Ovary (tissue), 7 donors: ENCODE measurements at regions not wholly inside any gene's neighbourhood (a gene's known extent, or its start where the extent isn't known, plus 50 kb on each side); places are given as distances from the start of the nearest gene placed in this dataset.
A peak's percentile ranks its signal among the peaks of the same experiment; 100 is the strongest.

ENCODE experiments used
- DNase-seq, 5 donors: peaks; one replicate each; pipeline ENCODE4 v3.0.0-alpha.2; 2019 to 2020
- H3K27ac ChIP-seq, 2 donors: fragments of 200-600 bp; one replicate each; pipeline versions ENCODE4 v1.5.1 to v1.8.0; 2019 to 2022
- H3K27me3 ChIP-seq: fragments of 200-600 bp; one replicate; pipeline ENCODE4 v1.8.0; 2022
- H3K36me3 ChIP-seq: fragments of 200-600 bp; sonication (generic); one replicate; pipeline ENCODE4 v1.5.1; 2019
- H3K4me1 ChIP-seq: one replicate; pipeline ENCODE4 v1.8.1; 2013; ENCODE audit warnings: mild to moderate bottlenecking, moderate library complexity; ENCODE audit not compliant: insufficient read depth
- H3K4me3 ChIP-seq: fragments of 200-600 bp; sonication (generic); one replicate; pipeline ENCODE4 v1.5.1; 2017
- H3K9me3 ChIP-seq, 2 donors: fragments of 200-600 bp in 1 of 2; sonication (generic) in 1 of 2; one replicate each; pipeline versions ENCODE4 v1.5.1 to v1.8.1; 2013 to 2019; ENCODE audit warnings: mild to moderate bottlenecking in 1 of 2, moderate library complexity in 1 of 2
- EP300 ChIP-seq: sonication (generic); formaldehyde crosslinking; IDR thresholded peaks from one replicate; pipeline ENCODE4 v1.6.1; 2017; ENCODE audit warnings: antibody characterized with exemption
- POLR2A ChIP-seq: fragments of 450-650 bp; IDR thresholded peaks from one replicate; pipeline ENCODE4 v1.6.1; 2017; ENCODE audit warnings: antibody characterized with exemption, mild to moderate bottlenecking, moderate library complexity
- WGBS, 3 donors: extraction: QIAGEN DNeasy Blood & Tissue Kit in 1 of 3; methylation state at CpG; one replicate each; pipeline versions ENCODE4 v1.1.5 to v1.1.7; 2013 to 2017; 5-methylcytosine and 5-hydroxymethylcytosine counted together
- intact Hi-C, 4 donors: fragments of 100-400 bp; cut with DNase I; formaldehyde crosslinking; loops; one replicate each; pipeline versions ENCODE4 v1.11.0 to v1.15.1; 2022 to 2023
- TF ChIP-seq, protein P1 (sequence below), 3 donors: fragments of 450-650 bp in 2 of 3; fragments of 200-600 bp in 1 of 3; IDR thresholded peaks; one replicate each; pipeline versions ENCODE4 v1.5.1 to v1.8.0; 2016 to 2022; ENCODE audit warnings: antibody characterized with exemption in 3 of 3, mild to moderate bottlenecking in 1 of 3
- donor health status: DM: no; HTN: no; CAD: no; lungs with moderate emphysema.
- donor health status: DM: no; HTN: no; CAD: no.
- donor health status: Bipolar disorder and iron deficiency.
- donor health status: DM: no; HTN: no; CAD: no.
- donor health status: DM: yes; HTN: yes; CAD: no.

DNA sequence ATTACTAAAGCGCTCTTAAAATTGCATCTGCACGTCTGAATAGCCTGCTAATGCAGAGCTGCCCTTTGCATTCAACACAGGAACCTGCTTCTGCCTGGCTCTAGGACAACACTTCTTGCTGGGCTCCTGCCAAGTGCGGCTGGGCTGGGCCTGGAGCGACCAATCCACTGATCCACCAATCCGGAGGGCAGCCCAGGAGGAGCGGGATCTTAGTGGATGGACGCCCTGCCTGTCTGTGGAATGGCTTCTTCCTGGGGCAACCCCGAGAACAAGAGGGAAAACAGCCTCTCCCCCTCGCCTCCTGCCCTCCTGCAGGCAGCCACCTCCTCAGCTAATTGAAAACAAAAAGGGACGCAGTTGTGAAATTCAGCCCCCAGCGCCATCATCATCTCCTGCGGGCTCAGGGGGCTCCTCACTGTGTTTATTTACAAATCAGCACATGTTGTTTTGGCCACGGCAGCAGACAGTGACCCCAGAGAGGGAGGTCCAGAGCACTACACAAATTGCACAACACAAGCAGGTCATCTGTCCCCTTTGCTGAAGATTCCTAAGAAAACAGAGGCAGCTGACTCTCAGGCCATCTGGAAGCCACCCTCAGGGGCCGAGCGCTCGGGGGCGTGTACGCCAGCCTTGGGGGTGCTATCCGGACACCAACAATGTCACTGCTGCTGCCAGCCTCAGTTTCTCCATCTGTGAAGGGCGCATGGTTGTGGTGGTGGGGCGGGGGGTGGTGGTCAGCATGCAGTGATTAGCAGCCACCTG, 57.3 kb downstream of the GADD45G start:
- intact Hi-C loops = loop anchor here in 1 of 4 donors (10.0 kb wide), 1 partner anchor 57 kb away; the partner anchor contains the start of gene GADD45G

DNA sequence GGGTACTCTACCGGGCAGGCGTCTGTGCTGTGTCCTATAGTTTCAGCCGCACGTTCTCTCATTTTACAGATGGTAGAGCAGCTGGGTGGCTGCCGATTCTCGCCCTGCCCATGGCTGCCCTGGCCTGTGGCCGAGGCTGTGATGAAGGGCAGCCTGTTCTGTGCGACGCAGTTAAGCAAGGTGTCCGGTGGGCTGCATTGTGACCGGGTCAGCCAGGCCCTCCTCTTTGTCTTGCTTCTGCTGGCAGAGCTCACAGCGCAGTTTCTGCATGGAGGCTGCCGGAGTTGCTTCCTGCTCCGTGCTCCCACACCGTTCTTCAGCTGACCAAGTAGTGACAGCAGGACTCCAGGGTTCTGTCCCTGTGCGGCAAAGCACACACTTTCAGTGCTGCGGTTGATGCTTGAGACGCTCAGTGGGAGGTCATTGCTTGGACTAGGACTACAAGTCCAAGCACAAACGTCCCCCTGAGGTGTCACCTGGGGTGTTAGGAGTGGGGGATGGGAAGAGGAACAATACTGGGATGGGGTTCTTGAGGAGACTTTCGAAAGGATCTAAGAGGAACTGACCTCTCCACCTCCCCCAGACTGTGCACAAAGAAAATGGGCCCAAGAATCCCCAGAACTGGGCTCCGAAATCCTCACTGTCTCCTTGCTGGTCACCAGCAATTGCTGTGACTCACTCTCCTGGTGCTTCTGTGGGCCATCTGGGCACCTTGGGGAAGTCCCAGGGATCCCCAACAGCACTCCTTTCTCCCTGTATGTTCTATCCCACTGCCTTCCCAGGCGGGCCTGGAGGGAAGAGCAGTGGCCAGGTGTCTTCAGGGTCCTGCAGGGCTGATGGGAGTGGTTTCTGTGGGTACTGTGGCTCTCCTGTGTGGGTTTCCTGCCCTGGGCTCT, 58.2 kb downstream of the GADD45G start:
- intact Hi-C loops = loop anchor here in 1 of 4 donors (10.0 kb wide), 1 partner anchor 58 kb away; the partner anchor contains the start of gene GADD45G
- no peaks in the 10 kb centered on the region for H3K36me3 ChIP-seq
- no peak overlapping the region for H3K4me3 ChIP-seq
- no peaks in the 10 kb centered on the region for H3K27me3 ChIP-seq
- peak in 1 of 5 donors; percentile 40 for DNase-seq
- WGBS, 3 donors = 63 to 79% (median 69%) methylated on average over 22 of the region's 22 CpGs
- no peak for TF ChIP-seq POLR2A
- TF ChIP-seq, protein P1, sequence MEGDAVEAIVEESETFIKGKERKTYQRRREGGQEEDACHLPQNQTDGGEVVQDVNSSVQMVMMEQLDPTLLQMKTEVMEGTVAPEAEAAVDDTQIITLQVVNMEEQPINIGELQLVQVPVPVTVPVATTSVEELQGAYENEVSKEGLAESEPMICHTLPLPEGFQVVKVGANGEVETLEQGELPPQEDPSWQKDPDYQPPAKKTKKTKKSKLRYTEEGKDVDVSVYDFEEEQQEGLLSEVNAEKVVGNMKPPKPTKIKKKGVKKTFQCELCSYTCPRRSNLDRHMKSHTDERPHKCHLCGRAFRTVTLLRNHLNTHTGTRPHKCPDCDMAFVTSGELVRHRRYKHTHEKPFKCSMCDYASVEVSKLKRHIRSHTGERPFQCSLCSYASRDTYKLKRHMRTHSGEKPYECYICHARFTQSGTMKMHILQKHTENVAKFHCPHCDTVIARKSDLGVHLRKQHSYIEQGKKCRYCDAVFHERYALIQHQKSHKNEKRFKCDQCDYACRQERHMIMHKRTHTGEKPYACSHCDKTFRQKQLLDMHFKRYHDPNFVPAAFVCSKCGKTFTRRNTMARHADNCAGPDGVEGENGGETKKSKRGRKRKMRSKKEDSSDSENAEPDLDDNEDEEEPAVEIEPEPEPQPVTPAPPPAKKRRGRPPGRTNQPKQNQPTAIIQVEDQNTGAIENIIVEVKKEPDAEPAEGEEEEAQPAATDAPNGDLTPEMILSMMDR (IDR thresholded peaks at IDR 0.05) = no peak
- no peak for TF ChIP-seq EP300
- H3K9me3 ChIP-seq = no peaks in the 10 kb centered on the region
- H3K4me1 ChIP-seq = peaks cover 9% of the 10 kb centered on the region
- peak overlapping the region in 1 of 2 donors; percentile 60 for H3K27ac ChIP-seq

More for the DNA sequence above, 57.3 kb downstream of the GADD45G start:
- peaks cover 9% of the 10 kb centered on the region for H3K4me1 ChIP-seq
- peak; percentile 98 to 99 (median 99) for DNase-seq
- TF ChIP-seq POLR2A = no peak
- TF ChIP-seq, protein P1 (IDR thresholded peaks at IDR 0.05) = no peak
- no peak for TF ChIP-seq EP300
- 9 to 23% (median 13%) methylated on average over 17 to 21 of the region's 21 CpGs for WGBS, 3 donors
- H3K9me3 ChIP-seq = no peaks in the 10 kb centered on the region
- H3K36me3 ChIP-seq = no peaks in the 10 kb centered on the region
- peak overlapping the region in 1 of 2 donors; percentile 60 for H3K27ac ChIP-seq
- H3K4me3 ChIP-seq = peak overlapping the region; percentile 20
- no peaks in the 10 kb centered on the region for H3K27me3 ChIP-seq

DNA sequence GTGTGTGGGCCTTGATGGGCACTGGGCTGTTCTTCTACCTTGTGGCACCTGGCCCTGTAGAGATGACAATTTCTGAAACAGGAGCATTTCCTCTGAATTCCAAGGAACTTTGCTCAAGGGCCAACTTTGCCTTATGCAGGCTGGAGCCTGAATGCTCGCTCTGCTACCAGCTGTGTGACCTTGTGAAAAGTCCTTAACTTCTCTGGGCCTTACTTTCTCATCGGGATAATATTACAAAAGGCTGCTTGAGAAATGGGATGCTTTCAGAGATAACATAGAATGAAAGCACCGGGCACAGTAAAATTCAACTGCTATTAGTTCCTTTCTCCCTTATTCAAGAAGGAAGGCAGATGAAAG, 58.8 kb downstream of the GADD45G start:
- TF ChIP-seq POLR2A = no peak
- no peak for TF ChIP-seq EP300
- TF ChIP-seq, protein P1 (IDR thresholded peaks at IDR 0.05) = no peak
- Histone ChIP-seq H3K4me1 (peaks cover 9% of the 10 kb centered on the region), H3K4me3 (no peak overlapping the region), H3K27me3 (no peaks in the 10 kb centered on the region), H3K9me3 (no peaks in the 10 kb centered on the region), H3K27ac (no peak overlapping the region), H3K36me3 (no peaks in the 10 kb centered on the region)
- intact Hi-C loops = loop anchor here in 1 of 4 donors (10.0 kb wide), 1 partner anchor 59 kb away; the partner anchor contains the start of gene GADD45G
- WGBS, 3 donors = 80 to 87% (median 87%) methylated on average over 3 of the region's 3 CpGs
- no peak for DNase-seq

DNA sequence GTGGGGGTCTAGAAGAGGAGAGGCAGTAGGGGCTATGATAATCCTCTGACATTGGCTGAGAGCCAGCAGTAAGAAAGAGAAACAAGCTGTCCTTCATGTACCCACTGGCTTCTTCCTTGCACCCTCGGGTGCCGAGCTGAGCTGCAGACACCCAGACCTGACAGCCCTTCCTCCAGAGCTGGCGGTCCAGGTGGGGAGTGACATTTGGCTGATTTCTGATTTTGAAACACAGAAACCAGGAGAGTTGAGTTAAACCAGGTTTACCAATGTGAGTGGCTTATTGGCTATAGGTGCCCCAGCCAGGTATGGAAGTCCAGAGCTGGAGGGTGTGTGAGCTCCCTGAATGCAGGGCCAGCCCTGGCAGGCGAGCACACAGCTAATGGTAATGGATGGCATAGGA, 59.2 kb downstream of the GADD45G start:
- intact Hi-C loops = loop anchor here in 1 of 4 donors (10.0 kb wide), 1 partner anchor 59 kb away; the partner anchor contains the start of gene GADD45G
- WGBS, 3 donors = 91 to 97% (median 96%) methylated on average over 4 of the region's 4 CpGs
- DNase-seq = no peak
- Histone ChIP-seq H3K4me1 (peaks cover 9% of the 10 kb centered on the region), H3K27me3 (no peaks in the 10 kb centered on the region), H3K4me3 (no peak overlapping the region), H3K36me3 (no peaks in the 10 kb centered on the region), H3K9me3 (no peaks in the 10 kb centered on the region), H3K27ac (no peak overlapping the region)
- TF ChIP-seq EP300 (no peak), POLR2A (no peak)
- TF ChIP-seq, protein P1 (IDR thresholded peaks at IDR 0.05) = no peak
